ENCODE measurements at regions not wholly inside any gene's neighbourhood (a gene's known extent, or its start where the extent isn't known, plus 50 kb on each side); places are given as distances from the start of the nearest gene placed in this dataset.

DNA sequence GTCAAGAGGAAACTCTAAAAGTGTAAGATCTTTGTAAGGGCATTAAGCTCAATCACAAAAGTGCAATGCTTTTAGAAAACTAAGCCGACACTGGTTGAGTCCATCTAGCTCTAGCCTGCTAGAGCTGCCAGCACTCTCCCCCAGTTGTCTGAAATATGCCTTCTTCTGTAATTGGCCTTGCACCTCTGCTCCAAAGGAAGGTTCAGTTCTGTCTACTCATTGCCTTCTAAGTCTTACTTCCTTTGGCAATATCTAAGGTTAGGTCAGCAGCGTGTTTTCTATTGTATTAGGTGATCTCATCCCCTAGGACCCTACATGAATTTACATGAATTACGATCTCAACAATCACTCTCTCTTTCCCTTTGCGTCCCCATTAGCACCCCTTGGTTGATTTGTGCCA, 378.6 kb downstream of the CBLN4 start:
- H3K27ac ChIP-seq (ENCODE audit: low read depth, low read length, poor library complexity, severe bottlenecking), result no peak overlapping the region
- BruUV-seq (replicated peaks), result no TSS peak
- peaks cover 13% of the 10 kb centered on the region for H3K9me3 ChIP-seq (ENCODE audit: low read depth, low read length, poor library complexity, severe bottlenecking)
- H3K4me1 ChIP-seq (ENCODE audit: insufficient read depth, low read length, poor library complexity, severe bottlenecking), result no peaks in the 10 kb centered on the region
- CTCF ChIA-PET, result no interaction called here
- no peak for DNase-seq (ENCODE audit: low spot score)
- no peak for TF ChIP-seq EZH2 (IDR thresholded peaks at IDR 0.05; ENCODE audit: borderline replicate concordance, low read depth, low read length, poor library complexity, severe bottlenecking)
- TF ChIP-seq, protein P1, sequence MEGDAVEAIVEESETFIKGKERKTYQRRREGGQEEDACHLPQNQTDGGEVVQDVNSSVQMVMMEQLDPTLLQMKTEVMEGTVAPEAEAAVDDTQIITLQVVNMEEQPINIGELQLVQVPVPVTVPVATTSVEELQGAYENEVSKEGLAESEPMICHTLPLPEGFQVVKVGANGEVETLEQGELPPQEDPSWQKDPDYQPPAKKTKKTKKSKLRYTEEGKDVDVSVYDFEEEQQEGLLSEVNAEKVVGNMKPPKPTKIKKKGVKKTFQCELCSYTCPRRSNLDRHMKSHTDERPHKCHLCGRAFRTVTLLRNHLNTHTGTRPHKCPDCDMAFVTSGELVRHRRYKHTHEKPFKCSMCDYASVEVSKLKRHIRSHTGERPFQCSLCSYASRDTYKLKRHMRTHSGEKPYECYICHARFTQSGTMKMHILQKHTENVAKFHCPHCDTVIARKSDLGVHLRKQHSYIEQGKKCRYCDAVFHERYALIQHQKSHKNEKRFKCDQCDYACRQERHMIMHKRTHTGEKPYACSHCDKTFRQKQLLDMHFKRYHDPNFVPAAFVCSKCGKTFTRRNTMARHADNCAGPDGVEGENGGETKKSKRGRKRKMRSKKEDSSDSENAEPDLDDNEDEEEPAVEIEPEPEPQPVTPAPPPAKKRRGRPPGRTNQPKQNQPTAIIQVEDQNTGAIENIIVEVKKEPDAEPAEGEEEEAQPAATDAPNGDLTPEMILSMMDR (conservative IDR thresholded peaks at IDR 0.05; ENCODE audit: low read depth, low read length), result no peak
- intact Hi-C loops (cut with micrococcal nuclease; ENCODE audit: unreplicated experiment), result no loop called here
- POLR2A ChIA-PET (ENCODE audit: low non-redundant PET), result no interaction called here
- H3K27me3 ChIP-seq (replicated peaks; ENCODE audit: insufficient read depth, low read depth, low read length, poor library complexity), result no peaks in the 10 kb centered on the region
- H3K4me3 ChIP-seq (ENCODE audit: low read depth, low read length, poor library complexity, severe bottlenecking), result no peak overlapping the region
- no peaks in the 10 kb centered on the region for H3K36me3 ChIP-seq (ENCODE audit: insufficient read depth, low read length, poor library complexity, severe bottlenecking)

DNA sequence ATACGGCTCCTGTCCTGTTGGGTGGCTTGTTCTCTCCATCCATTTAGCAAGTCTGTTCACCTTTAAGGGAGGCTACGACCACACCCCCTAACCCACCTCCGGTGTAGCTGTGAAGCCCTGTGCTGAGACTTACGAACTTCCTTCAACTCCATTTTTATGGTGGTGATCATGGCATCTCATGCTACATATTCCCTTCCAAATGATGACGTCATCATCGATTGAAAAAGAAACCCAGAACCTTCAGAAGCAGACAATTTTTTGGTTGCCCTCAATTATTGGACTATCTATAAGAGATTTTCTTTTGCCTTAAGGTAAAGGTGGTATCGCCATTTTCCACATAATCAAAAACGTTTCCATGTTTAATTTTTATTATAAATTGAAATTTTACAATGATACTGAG, 389.0 kb downstream of the CBLN4 start:
- intact Hi-C loops (cut with micrococcal nuclease; ENCODE audit: unreplicated experiment), result no loop called here
- BruUV-seq (replicated peaks), result no TSS peak
- TF ChIP-seq, protein P1 (conservative IDR thresholded peaks at IDR 0.05; ENCODE audit: low read depth, low read length), result no peak
- no peak for TF ChIP-seq EZH2 (IDR thresholded peaks at IDR 0.05; ENCODE audit: borderline replicate concordance, low read depth, low read length, poor library complexity, severe bottlenecking)
- ChIA-PET CTCF (no interaction called here), POLR2A (ENCODE audit: low non-redundant PET) (no interaction called here)
- H3K9me3 ChIP-seq (ENCODE audit: low read depth, low read length, poor library complexity, severe bottlenecking), result peaks cover 23% of the 10 kb centered on the region
- no peak overlapping the region for H3K4me3 ChIP-seq (ENCODE audit: low read depth, low read length, poor library complexity, severe bottlenecking)
- H3K4me1 ChIP-seq (ENCODE audit: insufficient read depth, low read length, poor library complexity, severe bottlenecking), result no peaks in the 10 kb centered on the region
- no peaks in the 10 kb centered on the region for H3K27me3 ChIP-seq (replicated peaks; ENCODE audit: insufficient read depth, low read depth, low read length, poor library complexity)
- no peaks in the 10 kb centered on the region for H3K36me3 ChIP-seq (ENCODE audit: insufficient read depth, low read length, poor library complexity, severe bottlenecking)
- DNase-seq (ENCODE audit: low spot score), result no peak
- no peak overlapping the region for H3K27ac ChIP-seq (ENCODE audit: low read depth, low read length, poor library complexity, severe bottlenecking)

DNA sequence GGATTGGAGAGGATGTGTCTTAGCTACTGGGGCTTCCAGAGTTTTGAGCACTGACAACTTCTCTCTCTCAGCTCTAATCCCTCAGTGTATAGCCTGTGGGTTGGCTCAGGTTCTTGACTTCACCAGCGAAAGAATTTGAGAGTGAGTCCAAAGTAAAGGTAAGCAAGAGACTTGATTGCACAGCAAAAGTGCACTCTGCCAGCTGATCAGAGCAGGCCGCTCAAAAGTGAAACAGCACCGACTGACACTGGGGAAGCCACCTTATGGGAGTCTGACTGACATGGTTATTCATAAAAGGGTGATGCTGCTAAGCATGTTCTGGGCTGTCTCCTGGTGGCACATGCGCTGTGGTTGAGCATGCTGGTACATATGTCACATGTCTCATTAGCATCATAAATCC, 389.5 kb downstream of the CBLN4 start:
- intact Hi-C loops (cut with micrococcal nuclease; ENCODE audit: unreplicated experiment), result no loop called here
- CTCF ChIA-PET, result no interaction called here
- Histone ChIP-seq H3K36me3 (ENCODE audit: insufficient read depth, low read length, poor library complexity, severe bottlenecking) (no peaks in the 10 kb centered on the region), H3K9me3 (ENCODE audit: low read depth, low read length, poor library complexity, severe bottlenecking) (peaks cover 23% of the 10 kb centered on the region), H3K4me1 (ENCODE audit: insufficient read depth, low read length, poor library complexity, severe bottlenecking) (no peaks in the 10 kb centered on the region), H3K27ac (ENCODE audit: low read depth, low read length, poor library complexity, severe bottlenecking) (no peak overlapping the region), H3K27me3 (replicated peaks; ENCODE audit: insufficient read depth, low read depth, low read length, poor library complexity) (no peaks in the 10 kb centered on the region), H3K4me3 (ENCODE audit: low read depth, low read length, poor library complexity, severe bottlenecking) (no peak overlapping the region)
- no TSS peak for BruUV-seq (replicated peaks)
- DNase-seq (ENCODE audit: low spot score), result no peak
- POLR2A ChIA-PET (ENCODE audit: low non-redundant PET), result no interaction called here
- TF ChIP-seq, protein P1 (conservative IDR thresholded peaks at IDR 0.05; ENCODE audit: low read depth, low read length), result no peak
- no peak for TF ChIP-seq EZH2 (IDR thresholded peaks at IDR 0.05; ENCODE audit: borderline replicate concordance, low read depth, low read length, poor library complexity, severe bottlenecking)
